Endothelial cell of umbilical vein (primary cell): ENCODE measurements at regions not wholly inside any gene's neighbourhood (a gene's known extent, or its start where the extent isn't known, plus 50 kb on each side); places are given as distances from the start of the nearest gene placed in this dataset.

ENCODE experiments used
- BruUV-seq: library from RNA; stranded (reverse); fragments of 400-500 nt; replicated peaks from 2 replicates; lab custom pipeline; 2021; lab: Mats Ljungman, UMichigan
- CTCF ChIA-PET: fragments of 300-600, 350-600 bp; sonication (Branson Sonifier 250); formaldehyde crosslinking; loops from one replicate; lab custom pipeline; 2021; ENCODE audit warnings: antibody characterized with exemption, inconsistent platforms; lab: Charles Lee
- POLR2A ChIA-PET: fragments of 300-600, 350-600 bp; sonication (Branson Sonifier 250); formaldehyde crosslinking; loops from one replicate; lab custom pipeline; 2021; ENCODE audit warnings: antibody characterized with exemption, inconsistent platforms; lab: Charles Lee
- DNase-seq: peaks from one replicate; pipeline ENCODE4 v3.0.0-alpha.2; 2011; ENCODE audit warnings: low read depth, low spot score
- FAIRE-seq: peaks from 2 replicates; lab custom pipeline; 2011; peaks lifted over from hg19 to GRCh38; lab: Jason Lieb, UNC
- H2AFZ ChIP-seq: 2 replicates; pipeline ENCODE4 v1.6.0; 2012; ENCODE audit warnings: low read depth, low read length, control low read depth, inconsistent platforms
- H3K27ac ChIP-seq: 2 replicates; pipeline ENCODE4 v1.5.1; 2011; ENCODE audit warnings: low read depth, mild to moderate bottlenecking, control low read depth, low read length, moderate library complexity; ENCODE audit not compliant: insufficient read depth
- H3K27me3 ChIP-seq, 2 experiments: 2 replicates each; pipeline versions ENCODE4 v1.6.0 to v1.6.1; 2011; ENCODE audit warnings: low read length in 2 of 2, mixed read lengths in 1 of 2; ENCODE audit not compliant: control insufficient read depth in 2 of 2, insufficient read depth in 2 of 2
- H3K36me3 ChIP-seq, 2 experiments: 2 replicates in 1 of 2; 3 replicates in 1 of 2; pipeline ENCODE4 v1.5.1; 2011; ENCODE audit warnings: low read length in 2 of 2, mild to moderate bottlenecking in 1 of 2, moderate library complexity in 1 of 2; ENCODE audit not compliant: control insufficient read depth in 2 of 2, insufficient read depth in 2 of 2; ENCODE audit errors: extremely low read depth in 1 of 2
- H3K4me1 ChIP-seq: 3 replicates; pipeline ENCODE4 v1.5.1; 2011; ENCODE audit warnings: mild to moderate bottlenecking, low read length; ENCODE audit not compliant: control insufficient read depth, insufficient read depth; ENCODE audit errors: extremely low read depth
- H3K4me2 ChIP-seq: 2 replicates; pipeline ENCODE4 v1.6.1; 2011; ENCODE audit warnings: low read length, control low read depth, mixed read lengths; ENCODE audit not compliant: insufficient read depth
- H3K4me3 ChIP-seq, 3 experiments: fragments of 200-600 bp in 1 of 3; sonication (generic), shearing (Covaris generic) in 1 of 3; replicated peaks in 1 of 3; 2 replicates each; pipeline ENCODE4 v1.5.1; 2011 to 2016; ENCODE audit warnings: control low read depth in 3 of 3, low read length in 3 of 3, mild to moderate bottlenecking in 2 of 3, inconsistent platforms in 1 of 3, low read depth in 1 of 3, moderate library complexity in 1 of 3; ENCODE audit not compliant: insufficient read depth in 1 of 3
- H3K79me2 ChIP-seq: 2 replicates; pipeline ENCODE4 v1.6.0; 2012; ENCODE audit warnings: low read length, inconsistent platforms; ENCODE audit not compliant: control insufficient read depth, insufficient read depth
- H3K9ac ChIP-seq: replicated peaks from 2 replicates; pipeline ENCODE3; 2011; ENCODE audit warnings: low read length, control low read depth; ENCODE audit not compliant: insufficient read depth; ENCODE audit errors: extremely low read depth
- H3K9me1 ChIP-seq: replicated peaks from 3 replicates; pipeline ENCODE4 v1.6.0; 2011; ENCODE audit warnings: mild to moderate bottlenecking, low read length; ENCODE audit not compliant: control insufficient read depth, insufficient read depth; ENCODE audit errors: extremely low read depth
- H3K9me3 ChIP-seq: replicated peaks from 2 replicates; pipeline ENCODE4 v1.5.1; 2012; ENCODE audit warnings: low read length, inconsistent platforms; ENCODE audit not compliant: control insufficient read depth, insufficient read depth
- H4K20me1 ChIP-seq: replicated peaks from 2 replicates; pipeline ENCODE3; 2011; ENCODE audit warnings: mild to moderate bottlenecking, low read length; ENCODE audit not compliant: control insufficient read depth, insufficient read depth; ENCODE audit errors: extremely low read depth
- CTCF ChIP-seq, 2 donors: IDR thresholded peaks; 1 replicate in 1 of 2; 2 replicates in 1 of 2; pipeline ENCODE4 v1.5.1; 2011; ENCODE audit warnings: low read length in 2 of 2, mild to moderate bottlenecking in 2 of 2, moderate library complexity in 2 of 2, control low read depth in 1 of 2, inconsistent platforms in 1 of 2, low read depth in 1 of 2; ENCODE audit not compliant: insufficient read depth in 1 of 2; ENCODE audit errors: extremely low read depth in 1 of 2
- EZH2 ChIP-seq: IDR thresholded peaks from 2 replicates; pipeline ENCODE4 v1.6.1; 2012; ENCODE audit warnings: borderline replicate concordance, low read depth, mild to moderate bottlenecking, moderate library complexity, low read length, inconsistent platforms; ENCODE audit not compliant: severe bottlenecking
- FOS ChIP-seq: IDR thresholded peaks from 2 replicates; pipeline ENCODE4 v1.6.1; 2011; ENCODE audit warnings: mild to moderate bottlenecking, low read length, moderate library complexity, borderline replicate concordance; ENCODE audit not compliant: insufficient read depth
- GATA2 ChIP-seq: IDR thresholded peaks from 2 replicates; pipeline ENCODE4 v1.7.0; 2011; ENCODE audit warnings: low read depth, mild to moderate bottlenecking, moderate library complexity, mixed read lengths, low read length; ENCODE audit not compliant: insufficient read length, insufficient read depth
- JUN ChIP-seq: IDR thresholded peaks from 2 replicates; pipeline ENCODE4 v1.6.1; 2011; ENCODE audit warnings: borderline replicate concordance, low read depth; ENCODE audit not compliant: insufficient read length, insufficient read depth
- MAX ChIP-seq: IDR thresholded peaks from 2 replicates; pipeline ENCODE4 v1.6.1; 2011; ENCODE audit not compliant: insufficient read depth, insufficient read length
- MYC ChIP-seq: IDR thresholded peaks from one replicate; pipeline ENCODE4 v1.6.1; 2011; ENCODE audit warnings: mild to moderate bottlenecking, low read depth, low read length
- POLR2A ChIP-seq: IDR thresholded peaks from 2 replicates; pipeline ENCODE4 v1.6.1; 2012; ENCODE audit warnings: low read depth, mild to moderate bottlenecking, control low read depth, low read length
- POLR2AphosphoS5 ChIP-seq: IDR thresholded peaks from 2 replicates; pipeline ENCODE4 v1.6.1; 2012; ENCODE audit warnings: low read depth, mild to moderate bottlenecking, control low read depth, low read length, moderate library complexity; ENCODE audit not compliant: insufficient read depth
- dilution Hi-C: fragments of 300-500 bp; cut with MboI; formaldehyde crosslinking; loops from one replicate; pipeline ENCODE4 v1.15.0; 2019; ENCODE audit warnings: low sequenced_read_pairs; ENCODE audit not compliant: extremely low pct_ligation_motif_present
- intact Hi-C: fragments of 100-400 bp; cut with micrococcal nuclease; formaldehyde crosslinking; loops from one replicate; pipeline ENCODE4 v1.10.0; 2022

GRCh38 chr1:93740157-93740556 is 58.5 kb upstream of the BCAR3 start:
- no peak overlapping the region for H3K4me3 ChIP-seq
- peak overlapping the region; percentile 34 for H2AFZ ChIP-seq
- FAIRE-seq = no peak
- no peak for TF ChIP-seq MAX
- TF ChIP-seq FOS = no peak
- no peak for TF ChIP-seq JUN
- TF ChIP-seq EZH2 = no peak
- no peak for TF ChIP-seq CTCF (IDR thresholded peaks at IDR 0.05; ENCODE audit: extremely low read depth in 1 of 2, insufficient read depth in 1 of 2, low read depth in 1 of 2, low read length in 2 of 2)
- TF ChIP-seq POLR2A = no peak
- TF ChIP-seq MYC = no peak
- no peak for TF ChIP-seq GATA2
- no peak for TF ChIP-seq POLR2AphosphoS5
- BruUV-seq = no TSS peak
- intact Hi-C loops (no loop called here), dilution Hi-C loops (no loop called here)
- ChIA-PET CTCF (interaction anchor here (1.3 to 2.3 kb wide), 3 partner anchors 54 to 111 kb away, joined by 3 to 7 read pairs (median 3); no protein-coding TSS in a partner anchor), POLR2A (no interaction called here)
- no peaks in the 10 kb centered on the region for H3K27me3 ChIP-seq
- H3K9ac ChIP-seq = no peak overlapping the region
- H3K27ac ChIP-seq = no peak overlapping the region
- H3K36me3 ChIP-seq = no peaks in the 10 kb centered on the region
- no peak for DNase-seq
- H3K9me1 ChIP-seq = no peaks in the 10 kb centered on the region
- no peaks in the 10 kb centered on the region for H3K79me2 ChIP-seq
- H3K4me2 ChIP-seq = no peak overlapping the region
- no peaks in the 10 kb centered on the region for H3K9me3 ChIP-seq
- H4K20me1 ChIP-seq = no peaks in the 10 kb centered on the region
- no peaks in the 10 kb centered on the region for H3K4me1 ChIP-seq
